Osteoblast (primary cell): ENCODE measurements at regions not wholly inside any gene's neighbourhood (a gene's known extent, or its start where the extent isn't known, plus 50 kb on each side); places are given as distances from the start of the nearest gene placed in this dataset.

Source experiments
- DNase-seq: peaks from one replicate; pipeline ENCODE4 v3.0.0; 2011; ENCODE audit warnings: low spot score, mixed read lengths; ENCODE audit not compliant: insufficient read length; ENCODE audit errors: missing footprints
- H2AFZ ChIP-seq: 2 replicates; pipeline ENCODE4 v1.6.0; 2011; ENCODE audit warnings: mild to moderate bottlenecking, low read length
- H3K27ac ChIP-seq: 2 replicates; pipeline ENCODE4 v1.5.1; 2011; ENCODE audit warnings: mild to moderate bottlenecking, low read depth, low read length, moderate library complexity
- H3K27me3 ChIP-seq: 2 replicates; pipeline ENCODE4 v1.6.0; 2012; ENCODE audit warnings: mild to moderate bottlenecking, control low read depth, inconsistent platforms, low read length, moderate library complexity; ENCODE audit not compliant: insufficient read depth
- H3K36me3 ChIP-seq: 2 replicates; pipeline ENCODE4 v1.5.1; 2011; ENCODE audit warnings: mild to moderate bottlenecking, low read length, control low read depth, moderate library complexity; ENCODE audit not compliant: insufficient read depth
- H3K4me1 ChIP-seq: 2 replicates; pipeline ENCODE4 v1.5.1; 2011; ENCODE audit warnings: mild to moderate bottlenecking, low read length, control low read depth, moderate library complexity; ENCODE audit not compliant: insufficient read depth
- H3K4me2 ChIP-seq: 2 replicates; pipeline ENCODE4 v1.6.0; 2011; ENCODE audit warnings: mild to moderate bottlenecking, low read length; ENCODE audit not compliant: insufficient read depth
- H3K4me3 ChIP-seq: fragments of 200-600 bp; sonication (generic); 3 replicates; pipeline ENCODE4 v1.5.1; 2012; ENCODE audit warnings: mild to moderate bottlenecking, low read length, inconsistent platforms; ENCODE audit not compliant: insufficient read depth
- H3K79me2 ChIP-seq: 2 replicates; pipeline ENCODE4 v1.6.0; 2012; ENCODE audit warnings: mild to moderate bottlenecking, low read length, control low read depth, inconsistent platforms; ENCODE audit not compliant: insufficient read depth
- H3K9me3 ChIP-seq: 2 replicates; pipeline ENCODE4 v1.5.1; 2011; ENCODE audit warnings: low read depth, low read length, control low read depth
- H4K20me1 ChIP-seq: 2 replicates; pipeline ENCODE4 v1.6.0; 2012; ENCODE audit warnings: mild to moderate bottlenecking, low read length, control low read depth; ENCODE audit not compliant: insufficient read depth
- TF ChIP-seq, protein P1 (sequence below): IDR thresholded peaks from 2 replicates; pipeline ENCODE4 v1.5.1; 2011; ENCODE audit warnings: mild to moderate bottlenecking, low read depth, low read length, moderate library complexity; ENCODE audit errors: extremely low read depth

DNA sequence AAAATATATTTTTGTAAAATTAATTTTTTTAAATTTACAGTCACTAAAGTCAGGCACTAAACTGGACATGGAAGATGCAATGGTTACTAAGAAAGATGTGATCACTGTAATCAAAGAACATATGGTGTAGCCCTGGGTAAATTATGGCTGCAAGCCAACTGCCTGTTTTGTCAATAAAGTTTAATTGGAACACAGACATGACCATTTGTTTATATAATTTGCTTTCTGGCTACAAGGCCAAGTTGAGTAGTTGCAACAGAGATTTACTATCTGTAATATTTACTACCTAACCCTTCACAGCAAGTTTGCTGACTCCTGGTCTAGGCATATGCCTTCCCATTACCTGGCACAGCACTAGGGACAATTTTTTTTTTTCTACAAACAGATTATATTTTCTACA is 448.9 kb downstream of the ADRA2A start:
- Histone ChIP-seq H3K4me1 (no peaks in the 10 kb centered on the region), H3K27me3 (no peaks in the 10 kb centered on the region), H3K79me2 (no peaks in the 10 kb centered on the region), H2AFZ (no peak overlapping the region), H3K36me3 (no peaks in the 10 kb centered on the region), H3K4me2 (no peak overlapping the region), H3K4me3 (no peak overlapping the region), H3K27ac (no peak overlapping the region), H4K20me1 (no peaks in the 10 kb centered on the region), H3K9me3 (no peaks in the 10 kb centered on the region)
- TF ChIP-seq, protein P1, sequence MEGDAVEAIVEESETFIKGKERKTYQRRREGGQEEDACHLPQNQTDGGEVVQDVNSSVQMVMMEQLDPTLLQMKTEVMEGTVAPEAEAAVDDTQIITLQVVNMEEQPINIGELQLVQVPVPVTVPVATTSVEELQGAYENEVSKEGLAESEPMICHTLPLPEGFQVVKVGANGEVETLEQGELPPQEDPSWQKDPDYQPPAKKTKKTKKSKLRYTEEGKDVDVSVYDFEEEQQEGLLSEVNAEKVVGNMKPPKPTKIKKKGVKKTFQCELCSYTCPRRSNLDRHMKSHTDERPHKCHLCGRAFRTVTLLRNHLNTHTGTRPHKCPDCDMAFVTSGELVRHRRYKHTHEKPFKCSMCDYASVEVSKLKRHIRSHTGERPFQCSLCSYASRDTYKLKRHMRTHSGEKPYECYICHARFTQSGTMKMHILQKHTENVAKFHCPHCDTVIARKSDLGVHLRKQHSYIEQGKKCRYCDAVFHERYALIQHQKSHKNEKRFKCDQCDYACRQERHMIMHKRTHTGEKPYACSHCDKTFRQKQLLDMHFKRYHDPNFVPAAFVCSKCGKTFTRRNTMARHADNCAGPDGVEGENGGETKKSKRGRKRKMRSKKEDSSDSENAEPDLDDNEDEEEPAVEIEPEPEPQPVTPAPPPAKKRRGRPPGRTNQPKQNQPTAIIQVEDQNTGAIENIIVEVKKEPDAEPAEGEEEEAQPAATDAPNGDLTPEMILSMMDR: no peak
- no peak for DNase-seq

DNA sequence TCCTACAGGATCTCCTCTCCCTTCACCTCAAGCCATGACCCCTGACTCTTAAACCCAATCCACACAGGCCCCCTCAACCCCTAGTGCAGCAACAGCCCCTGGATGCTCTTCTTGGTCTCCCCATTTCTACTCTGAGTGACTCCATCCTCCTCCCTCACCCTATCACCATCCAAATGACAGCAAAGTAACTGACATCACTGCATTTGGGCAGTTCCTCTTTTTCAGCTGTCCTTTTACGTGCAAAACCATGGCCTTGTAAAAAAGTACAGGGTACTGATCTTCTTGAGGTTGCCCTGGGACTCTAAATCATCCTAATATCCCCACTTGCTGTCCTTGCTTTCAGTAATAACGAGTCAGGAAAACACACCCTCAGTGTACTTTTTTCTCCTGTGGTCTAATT is 454.9 kb downstream of the ADRA2A start:
- H4K20me1 ChIP-seq: no peaks in the 10 kb centered on the region
- no peak for DNase-seq
- no peaks in the 10 kb centered on the region for H3K4me1 ChIP-seq
- no peak overlapping the region for H3K4me2 ChIP-seq
- no peak overlapping the region for H3K4me3 ChIP-seq
- no peaks in the 10 kb centered on the region for H3K27me3 ChIP-seq
- no peak overlapping the region for H2AFZ ChIP-seq
- no peaks in the 10 kb centered on the region for H3K79me2 ChIP-seq
- no peak overlapping the region for H3K27ac ChIP-seq
- no peaks in the 10 kb centered on the region for H3K36me3 ChIP-seq
- TF ChIP-seq, protein P1: no peak
- H3K9me3 ChIP-seq: peaks cover 2% of the 10 kb centered on the region

DNA sequence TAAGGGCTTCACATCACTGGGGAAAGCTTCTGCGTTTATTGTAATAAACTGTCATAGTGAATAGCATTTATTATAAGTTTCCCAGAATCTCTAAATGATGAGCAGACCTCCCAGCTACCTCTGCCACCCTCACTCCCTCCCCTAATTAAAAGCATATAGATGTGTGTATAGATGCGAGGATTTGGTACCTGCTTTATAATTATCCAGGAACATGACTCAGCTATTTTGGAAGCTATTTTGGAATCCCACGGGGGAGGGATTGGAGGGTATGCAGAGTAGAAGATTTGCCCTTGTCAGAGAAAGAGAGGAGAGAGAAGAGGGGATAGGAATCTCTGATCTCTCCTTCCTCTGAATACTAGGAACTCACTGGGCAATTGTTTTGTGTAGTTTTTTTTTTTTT is 455.3 kb downstream of the ADRA2A start:
- peaks cover 2% of the 10 kb centered on the region for H3K9me3 ChIP-seq
- H4K20me1 ChIP-seq: no peaks in the 10 kb centered on the region
- H3K79me2 ChIP-seq: no peaks in the 10 kb centered on the region
- H3K4me3 ChIP-seq: no peak overlapping the region
- H3K27me3 ChIP-seq: no peaks in the 10 kb centered on the region
- no peak overlapping the region for H3K4me2 ChIP-seq
- H2AFZ ChIP-seq: no peak overlapping the region
- TF ChIP-seq, protein P1: no peak
- DNase-seq: no peak
- H3K27ac ChIP-seq: no peak overlapping the region
- H3K4me1 ChIP-seq: no peaks in the 10 kb centered on the region
- no peaks in the 10 kb centered on the region for H3K36me3 ChIP-seq

DNA sequence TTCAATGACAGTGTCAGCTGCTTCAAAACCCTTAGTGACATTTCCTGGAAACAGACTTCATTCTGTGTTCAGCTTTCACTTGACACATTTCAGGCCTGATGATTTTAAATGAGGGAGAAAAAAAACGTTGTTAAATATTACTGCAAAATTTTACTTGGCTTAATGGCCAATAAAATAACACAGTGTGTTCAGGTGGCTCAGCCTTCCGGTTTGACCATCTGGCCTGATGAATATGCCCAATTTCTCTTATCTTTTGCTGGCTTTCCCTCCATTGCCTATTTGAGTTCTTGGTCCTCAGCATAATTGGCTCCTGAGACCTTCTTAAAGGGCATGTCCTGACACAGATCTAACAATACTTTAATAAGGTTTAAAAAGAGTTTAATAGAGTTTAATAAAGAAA is 462.4 kb downstream of the ADRA2A start:
- no peak overlapping the region for H3K4me3 ChIP-seq

More for the DNA sequence above, 462.4 kb downstream of the ADRA2A start:
- Histone ChIP-seq H3K4me2 (no peak overlapping the region), H3K4me1 (no peaks in the 10 kb centered on the region), H3K27ac (no peak overlapping the region), H3K79me2 (no peaks in the 10 kb centered on the region), H3K27me3 (no peaks in the 10 kb centered on the region), H2AFZ (no peak overlapping the region), H3K36me3 (no peaks in the 10 kb centered on the region), H3K9me3 (no peaks in the 10 kb centered on the region), H4K20me1 (no peaks in the 10 kb centered on the region)
- TF ChIP-seq, protein P1: no peak
- DNase-seq: no peak
